Epithelial cell of esophagus (primary cell): ENCODE measurements at regions not wholly inside any gene's neighbourhood (a gene's known extent, or its start where the extent isn't known, plus 50 kb on each side); places are given as distances from the start of the nearest gene placed in this dataset.

Experiments used
- DNase-seq: peaks from one replicate; pipeline ENCODE4 v3.0.0; 2010; ENCODE audit warnings: low read depth
- H3K4me3 ChIP-seq: 2 replicates; pipeline ENCODE4 v1.5.1; 2011; ENCODE audit warnings: mild to moderate bottlenecking, low read length, control low read depth
- TF ChIP-seq, protein P1 (sequence below): IDR thresholded peaks from 2 replicates; pipeline ENCODE4 v1.5.1; 2011; ENCODE audit warnings: low read depth, mild to moderate bottlenecking, low read length, control low read depth, inconsistent platforms; ENCODE audit not compliant: insufficient read depth; ENCODE audit errors: missing control alignments

DNA sequence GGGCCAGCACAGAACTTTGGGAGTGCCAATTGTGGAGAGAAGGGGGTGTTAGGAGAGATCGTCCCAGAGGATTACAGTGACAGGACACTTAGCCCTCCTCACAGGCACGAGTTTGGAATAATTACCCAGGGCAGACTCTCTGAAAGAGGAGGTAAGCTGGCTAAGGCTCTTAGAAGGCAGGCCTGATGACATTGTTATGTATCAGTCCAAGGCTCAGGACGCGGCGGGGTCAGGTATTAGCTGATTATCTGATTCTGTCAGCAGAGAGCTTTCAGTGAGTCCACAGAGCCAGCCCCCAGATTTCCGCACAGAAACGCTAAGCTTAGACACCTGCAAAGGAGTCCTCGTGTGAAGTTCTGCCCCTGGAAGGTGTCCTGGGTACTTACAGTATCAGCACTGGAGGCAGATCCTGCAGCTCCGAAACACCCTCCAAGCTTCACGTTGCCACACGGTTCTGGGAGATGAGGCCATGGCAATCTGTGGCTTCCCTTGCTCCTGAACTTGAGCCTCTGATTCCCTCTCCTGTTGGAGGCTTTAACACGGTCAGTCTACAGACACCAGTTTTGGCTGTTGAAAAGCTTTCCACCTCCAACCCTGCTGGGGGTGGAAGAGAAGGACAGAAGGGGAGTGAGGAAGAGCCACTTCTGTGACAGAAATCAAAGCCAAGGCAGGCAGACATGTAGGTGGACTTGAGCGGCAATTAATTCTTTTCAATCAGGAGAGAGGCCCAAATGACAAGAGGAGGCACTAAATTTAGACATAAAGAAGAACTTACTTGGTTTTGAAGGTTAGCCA lies 123.6 kb upstream of the CADM1 start:
- no peak for DNase-seq
- no peak overlapping the region for H3K4me3 ChIP-seq
- TF ChIP-seq, protein P1, sequence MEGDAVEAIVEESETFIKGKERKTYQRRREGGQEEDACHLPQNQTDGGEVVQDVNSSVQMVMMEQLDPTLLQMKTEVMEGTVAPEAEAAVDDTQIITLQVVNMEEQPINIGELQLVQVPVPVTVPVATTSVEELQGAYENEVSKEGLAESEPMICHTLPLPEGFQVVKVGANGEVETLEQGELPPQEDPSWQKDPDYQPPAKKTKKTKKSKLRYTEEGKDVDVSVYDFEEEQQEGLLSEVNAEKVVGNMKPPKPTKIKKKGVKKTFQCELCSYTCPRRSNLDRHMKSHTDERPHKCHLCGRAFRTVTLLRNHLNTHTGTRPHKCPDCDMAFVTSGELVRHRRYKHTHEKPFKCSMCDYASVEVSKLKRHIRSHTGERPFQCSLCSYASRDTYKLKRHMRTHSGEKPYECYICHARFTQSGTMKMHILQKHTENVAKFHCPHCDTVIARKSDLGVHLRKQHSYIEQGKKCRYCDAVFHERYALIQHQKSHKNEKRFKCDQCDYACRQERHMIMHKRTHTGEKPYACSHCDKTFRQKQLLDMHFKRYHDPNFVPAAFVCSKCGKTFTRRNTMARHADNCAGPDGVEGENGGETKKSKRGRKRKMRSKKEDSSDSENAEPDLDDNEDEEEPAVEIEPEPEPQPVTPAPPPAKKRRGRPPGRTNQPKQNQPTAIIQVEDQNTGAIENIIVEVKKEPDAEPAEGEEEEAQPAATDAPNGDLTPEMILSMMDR: no peak

GRCh38 chr11:115627071-115627470 lies 122.9 kb upstream of the CADM1 start:
- no peak overlapping the region for H3K4me3 ChIP-seq
- TF ChIP-seq, protein P1: no peak
- DNase-seq: no peak

DNA sequence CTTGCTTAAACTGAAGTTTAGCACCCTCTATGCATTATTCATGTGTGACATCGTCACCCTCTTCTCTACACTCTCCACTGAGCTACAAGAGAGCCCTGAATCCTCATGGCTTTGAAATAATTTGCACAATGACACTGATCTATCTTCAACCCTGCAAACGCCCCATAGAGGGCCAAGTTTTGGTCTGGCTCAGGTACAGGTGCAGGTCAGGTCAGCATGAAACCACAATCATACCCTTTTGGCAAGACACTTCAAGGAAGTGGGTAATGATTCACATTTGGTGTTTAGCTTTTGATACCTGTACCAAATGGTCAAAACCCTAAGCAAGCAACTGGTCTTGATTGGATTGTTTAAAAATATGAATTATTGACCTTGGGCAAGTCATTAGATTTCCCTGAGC lies 122.2 kb upstream of the CADM1 start:
- TF ChIP-seq, protein P1: no peak
- no peak overlapping the region for H3K4me3 ChIP-seq
- no peak for DNase-seq

- no peak for DNase-seq
- no peak overlapping the region for H3K4me3 ChIP-seq
- TF ChIP-seq, protein P1: no peak
Observed at GRCh38 chr11:115625502-115625901, 121.3 kb upstream of the CADM1 start.

- TF ChIP-seq, protein P1: no peak
- no peak for DNase-seq
- no peak overlapping the region for H3K4me3 ChIP-seq
Observed at GRCh38 chr11:115624065-115624464, 119.8 kb upstream of the CADM1 start.

- TF ChIP-seq, protein P1: no peak
- H3K4me3 ChIP-seq: no peak overlapping the region
- peak; percentile 27 for DNase-seq
Observed at GRCh38 chr11:115623021-115623451, 118.8 kb upstream of the CADM1 start.

DNA sequence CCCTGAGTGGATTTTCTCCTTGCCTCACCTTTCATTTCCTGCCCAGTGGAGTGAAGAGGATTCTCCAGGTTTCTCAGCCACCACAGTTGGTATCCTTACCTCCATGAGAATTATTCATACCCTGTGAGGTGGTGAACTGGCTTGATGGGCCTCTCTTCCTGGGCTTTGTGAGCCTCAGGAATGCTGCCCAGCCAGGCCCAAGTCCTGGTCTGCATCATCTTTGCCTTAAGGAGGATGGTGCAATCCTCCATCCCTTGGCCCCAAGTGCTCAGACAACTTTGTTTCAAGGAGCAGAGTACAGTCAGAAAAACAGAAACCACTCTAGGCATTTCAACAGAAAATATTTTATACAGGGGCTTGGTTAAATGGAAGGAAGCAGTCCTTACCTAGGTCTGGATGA lies 114.2 kb upstream of the CADM1 start:
- DNase-seq: peak; percentile 17
- TF ChIP-seq, protein P1: no peak

More for the DNA sequence above, 114.2 kb upstream of the CADM1 start:
- H3K4me3 ChIP-seq: no peak overlapping the region
